Trophoblast cell (in vitro differentiated cells and primary cell): ENCODE measurements at regions not wholly inside any gene's neighbourhood (a gene's known extent, or its start where the extent isn't known, plus 50 kb on each side); places are given as distances from the start of the nearest gene placed in this dataset.

Source experiments
- DNase-seq, 2 donors: peaks; one replicate each; pipeline ENCODE4 v3.0.0-alpha.2; 2016
- H2AFZ ChIP-seq: 2 replicates; pipeline ENCODE4 v1.6.1; 2013; ENCODE audit warnings: low read length, moderate library complexity, mild to moderate bottlenecking; ENCODE audit not compliant: insufficient read depth, poor library complexity
- H2AK5ac ChIP-seq: 2 replicates; pipeline ENCODE4 v1.6.1; 2013; ENCODE audit warnings: mild to moderate bottlenecking, low read length
- H2BK120ac ChIP-seq: 2 replicates; pipeline ENCODE4 v1.6.1; 2013; ENCODE audit warnings: low read length, mild to moderate bottlenecking, moderate library complexity; ENCODE audit not compliant: insufficient read depth, poor library complexity
- H2BK12ac ChIP-seq: 2 replicates; pipeline ENCODE4 v1.6.1; 2013; ENCODE audit warnings: mild to moderate bottlenecking, low read length, moderate library complexity
- H2BK5ac ChIP-seq: 2 replicates; pipeline ENCODE4 v1.6.1; 2013; ENCODE audit warnings: low read length, low read depth, moderate library complexity, mild to moderate bottlenecking; ENCODE audit not compliant: poor library complexity
- H3K14ac ChIP-seq: 2 replicates; pipeline ENCODE4 v1.6.1; 2013; ENCODE audit warnings: mild to moderate bottlenecking, low read length
- H3K18ac ChIP-seq: 2 replicates; pipeline ENCODE4 v1.6.1; 2013; ENCODE audit warnings: mild to moderate bottlenecking, low read length
- H3K23ac ChIP-seq: 2 replicates; pipeline ENCODE4 v1.6.1; 2013; ENCODE audit warnings: low read length
- H3K27ac ChIP-seq: 2 replicates; pipeline ENCODE4 v1.5.1; 2013; ENCODE audit warnings: low read depth, mild to moderate bottlenecking, inconsistent platforms, low read length, moderate library complexity
- H3K27me3 ChIP-seq: 2 replicates; pipeline ENCODE4 v1.6.1; 2013; ENCODE audit warnings: inconsistent platforms, mild to moderate bottlenecking, low read length, moderate library complexity; ENCODE audit not compliant: insufficient read depth
- H3K36me3 ChIP-seq, 2 experiments: 1 replicate in 1 of 2; 2 replicates in 1 of 2; pipeline ENCODE4 v1.6.1; 2013; ENCODE audit warnings: low read length in 2 of 2, mild to moderate bottlenecking in 2 of 2, moderate library complexity in 1 of 2; ENCODE audit not compliant: insufficient read depth in 2 of 2, control insufficient read depth in 1 of 2
- H3K4ac ChIP-seq: 2 replicates; pipeline ENCODE4 v1.6.1; 2013; ENCODE audit warnings: low read depth, mild to moderate bottlenecking, low read length, moderate library complexity
- H3K4me1 ChIP-seq, 2 experiments: 1 replicate in 1 of 2; 2 replicates in 1 of 2; pipeline ENCODE4 v1.6.1; 2013; ENCODE audit warnings: low read length in 2 of 2, mild to moderate bottlenecking in 2 of 2, moderate library complexity in 1 of 2; ENCODE audit not compliant: insufficient read depth in 2 of 2, control insufficient read depth in 1 of 2
- H3K4me2 ChIP-seq: 2 replicates; pipeline ENCODE4 v1.6.1; 2013; ENCODE audit warnings: inconsistent platforms, mild to moderate bottlenecking, low read length, moderate library complexity
- H3K4me3 ChIP-seq: 2 replicates; pipeline ENCODE4 v1.5.1; 2013; ENCODE audit warnings: mild to moderate bottlenecking, low read depth, low read length, inconsistent platforms
- H3K79me1 ChIP-seq: one replicate; pipeline ENCODE4 v1.6.1; 2013; ENCODE audit warnings: low read length
- H3K79me2 ChIP-seq: 2 replicates; pipeline ENCODE4 v1.6.1; 2013; ENCODE audit warnings: low read length, mild to moderate bottlenecking; ENCODE audit not compliant: control insufficient read depth, insufficient read depth, poor library complexity
- H3K9ac ChIP-seq: 2 replicates; pipeline ENCODE4 v1.6.1; 2013; ENCODE audit warnings: mild to moderate bottlenecking, low read length
- H3K9me3 ChIP-seq: 2 replicates; pipeline ENCODE4 v1.6.1; 2013; ENCODE audit warnings: low read depth, mild to moderate bottlenecking, control low read depth, inconsistent platforms, low read length; ENCODE audit not compliant: insufficient read depth
- H4K12ac ChIP-seq: 2 replicates; pipeline ENCODE4 v1.6.1; 2013; ENCODE audit warnings: low read depth, mild to moderate bottlenecking, low read length, moderate library complexity
- H4K8ac ChIP-seq: 2 replicates; pipeline ENCODE4 v1.6.1; 2013; ENCODE audit warnings: low read depth, mild to moderate bottlenecking, low read length, moderate library complexity
- H4K91ac ChIP-seq: one replicate; pipeline ENCODE4 v1.6.1; 2013; ENCODE audit warnings: low read depth, mild to moderate bottlenecking, low read length, moderate library complexity
- WGBS: extraction: QIAGEN DNeasy Blood & Tissue Kit; methylation state at CpG from one replicate; pipeline ENCODE4 v1.1.7; 2013; ENCODE audit warnings: missing lambda C conversion rate; ENCODE audit not compliant: insufficient read length, insufficient coverage; ENCODE audit errors: extremely low coverage; 5-methylcytosine and 5-hydroxymethylcytosine counted together

GRCh38 chr4:83758285-83758684 is 222.4 kb downstream of the GPAT3 start:
- H2BK120ac ChIP-seq: no peak overlapping the region
- H3K9me3 ChIP-seq: no peaks in the 10 kb centered on the region
- H4K8ac ChIP-seq: no peak overlapping the region
- no peaks in the 10 kb centered on the region for H3K79me2 ChIP-seq
- no peak overlapping the region for H4K12ac ChIP-seq
- no peak overlapping the region for H3K4me3 ChIP-seq
- H4K91ac ChIP-seq: no peak overlapping the region
- H3K23ac ChIP-seq: no peak overlapping the region
- H2AFZ ChIP-seq: no peak overlapping the region
- H2AK5ac ChIP-seq: no peak overlapping the region
- H3K27me3 ChIP-seq: no peaks in the 10 kb centered on the region
- H2BK12ac ChIP-seq: no peak overlapping the region
- no peaks in the 10 kb centered on the region for H3K79me1 ChIP-seq
- H3K18ac ChIP-seq: no peak overlapping the region
- no CpG with 5 or more reads among the region's 1 CpG for WGBS
- no peak overlapping the region for H3K4ac ChIP-seq
- H3K27ac ChIP-seq: no peak overlapping the region
- no peak overlapping the region for H3K9ac ChIP-seq
- H3K4me1 ChIP-seq: peaks cover 0 to 5% of the 10 kb centered on the region in 2 experiments
- H3K4me2 ChIP-seq: no peak overlapping the region
- DNase-seq: no peak
- no peak overlapping the region for H3K14ac ChIP-seq
- H3K36me3 ChIP-seq: no peaks in the 10 kb centered on the region
- H2BK5ac ChIP-seq: no peak overlapping the region

GRCh38 chr4:83757121-83757621 is 221.3 kb downstream of the GPAT3 start:
- Histone ChIP-seq H2AFZ (no peak overlapping the region), H3K18ac (no peak overlapping the region), H3K4me3 (no peak overlapping the region), H3K36me3 (no peaks in the 10 kb centered on the region), H3K79me1 (peaks cover 5% of the 10 kb centered on the region), H3K23ac (no peak overlapping the region), H2AK5ac (no peak overlapping the region), H3K9me3 (no peaks in the 10 kb centered on the region), H3K79me2 (peaks cover 1% of the 10 kb centered on the region), H3K27me3 (no peaks in the 10 kb centered on the region), H2BK5ac (no peak overlapping the region), H3K9ac (no peak overlapping the region), H2BK120ac (no peak overlapping the region), H3K14ac (no peak overlapping the region), H4K8ac (no peak overlapping the region), H4K12ac (no peak overlapping the region), H4K91ac (no peak overlapping the region), H3K27ac (no peak overlapping the region), H3K4me1 (peaks cover 0 to 5% of the 10 kb centered on the region in 2 experiments), H2BK12ac (no peak overlapping the region), H3K4ac (no peak overlapping the region), H3K4me2 (no peak overlapping the region)
- WGBS: no CpG with 5 or more reads among the region's 2 CpGs
- DNase-seq: no peak

- DNase-seq: peak in 1 of 2 donors; percentile 6
- H3K14ac ChIP-seq: no peak overlapping the region
- no peak overlapping the region for H3K18ac ChIP-seq
- H3K9ac ChIP-seq: no peak overlapping the region
- H3K4me2 ChIP-seq: no peak overlapping the region
- peaks cover 6 to 12% of the 10 kb centered on the region in 2 experiments for H3K4me1 ChIP-seq
- H3K79me2 ChIP-seq: peaks cover 1% of the 10 kb centered on the region
- H2AK5ac ChIP-seq: no peak overlapping the region
- peak overlapping the region; percentile 46 for H2BK5ac ChIP-seq
- no peak overlapping the region for H2BK120ac ChIP-seq
- H3K9me3 ChIP-seq: no peaks in the 10 kb centered on the region
- H3K4ac ChIP-seq: no peak overlapping the region
- H4K12ac ChIP-seq: no peak overlapping the region
- no peak overlapping the region for H3K27ac ChIP-seq
- no peak overlapping the region for H3K4me3 ChIP-seq
- H3K23ac ChIP-seq: no peak overlapping the region
- no peak overlapping the region for H2AFZ ChIP-seq
- WGBS: no CpG with 5 or more reads among the region's 2 CpGs
- no peak overlapping the region for H4K91ac ChIP-seq
- no peak overlapping the region for H2BK12ac ChIP-seq
- no peak overlapping the region for H4K8ac ChIP-seq
- peaks cover 11% of the 10 kb centered on the region for H3K79me1 ChIP-seq
- no peaks in the 10 kb centered on the region for H3K27me3 ChIP-seq
- no peaks in the 10 kb centered on the region for H3K36me3 ChIP-seq
These were observed 217.4 kb downstream of the GPAT3 start for GRCh38 chr4:83753260-83753659.

GRCh38 chr4:83751336-83751949 is 215.5 kb downstream of the GPAT3 start:
- Histone ChIP-seq H3K14ac (peak overlapping the region; percentile 33), H3K9ac (no peak overlapping the region), H3K79me1 (peaks cover 11% of the 10 kb centered on the region), H3K18ac (no peak overlapping the region), H2AK5ac (no peak overlapping the region), H3K27me3 (no peaks in the 10 kb centered on the region), H3K4me3 (no peak overlapping the region), H2BK120ac (peak overlapping the region; percentile 85), H3K27ac (peak overlapping the region; percentile 62), H3K4me1 (peaks cover 6 to 7% of the 10 kb centered on the region in 2 experiments), H4K91ac (peak overlapping the region; percentile 58), H2BK12ac (no peak overlapping the region), H3K9me3 (no peaks in the 10 kb centered on the region), H4K12ac (no peak overlapping the region), H3K4me2 (no peak overlapping the region), H3K79me2 (peaks cover 1% of the 10 kb centered on the region), H3K36me3 (no peaks in the 10 kb centered on the region), H2BK5ac (peak overlapping the region; percentile 68), H2AFZ (no peak overlapping the region), H4K8ac (no peak overlapping the region), H3K4ac (no peak overlapping the region), H3K23ac (no peak overlapping the region)
- no CpG with 5 or more reads among the region's 1 CpG for WGBS
- DNase-seq: peak; percentile 54 to 82
